Head of caudate nucleus (tissue), 42 donors: ENCODE measurements at regions not wholly inside any gene's neighbourhood (a gene's known extent, or its start where the extent isn't known, plus 50 kb on each side); places are given as distances from the start of the nearest gene placed in this dataset.
"Not testable (repeated sequence)": the region's sequence is repeated elsewhere in the genome, so short reads cannot be mapped to it uniquely, and the experiment has no call there.

Experiments
- DNase-seq, 42 donors: peaks; one replicate each; pipeline versions ENCODE4 v3.0.0 to v3.0.0-alpha.2; 2020 to 2021; ENCODE audit warnings: mixed read lengths in 7 of 42
- intact Hi-C: fragments of 100-400 bp; cut with DNase I; formaldehyde crosslinking; loops from one replicate; pipeline ENCODE4 v1.15.0; 2022

- no peak for DNase-seq
- intact Hi-C loops: no loop called here
Measured at GRCh38 chr5:29161399-29162291, 2031.8 kb upstream of the CDH6 start.

DNA sequence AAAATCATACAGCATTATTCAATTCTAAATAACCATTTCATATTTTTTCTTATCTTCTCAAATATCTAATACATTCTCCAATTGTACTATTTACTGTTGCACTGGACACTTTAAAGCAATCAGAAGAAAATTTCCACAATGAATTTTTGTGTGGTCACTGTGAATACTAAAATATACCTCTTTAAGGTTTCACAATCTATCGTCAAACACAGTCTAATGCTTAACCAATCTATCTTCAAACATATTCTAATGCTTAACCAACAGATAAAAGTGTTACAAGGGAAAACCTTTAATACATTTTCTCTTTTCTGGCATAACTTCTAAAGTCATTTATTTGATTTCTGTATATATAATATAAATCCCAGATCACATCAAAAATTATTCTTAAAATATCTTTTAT is 2035.5 kb upstream of the CDH6 start:
- DNase-seq: no peak
- intact Hi-C loops: no loop called here

GRCh38 chr5:29150840-29151239 is 2042.6 kb upstream of the CDH6 start:
- intact Hi-C loops: no loop called here
- no peak for DNase-seq

DNA sequence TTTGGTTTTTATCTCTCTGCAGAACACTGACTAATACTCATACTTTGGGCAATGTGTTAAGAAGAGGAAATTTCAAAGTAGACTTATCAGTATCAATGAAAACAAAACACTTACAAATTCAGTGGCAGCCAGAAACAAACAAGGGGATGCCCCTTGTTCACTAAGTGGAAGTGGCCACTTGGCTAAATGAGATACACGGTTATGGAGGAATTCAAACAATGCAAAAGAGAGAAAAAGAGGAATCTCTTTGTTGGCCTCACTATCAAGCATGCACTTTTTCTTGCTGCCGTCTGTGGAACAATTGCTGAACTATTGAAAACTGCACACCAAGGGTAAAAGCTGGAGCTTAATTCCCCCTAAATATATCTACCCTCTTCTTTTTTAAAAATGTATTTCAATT is 2044.9 kb upstream of the CDH6 start:
- intact Hi-C loops: no loop called here

GRCh38 chr5:29148073-29148472 is 2045.4 kb upstream of the CDH6 start:
- intact Hi-C loops: no loop called here

More for the DNA sequence above, 2044.9 kb upstream of the CDH6 start:
- DNase-seq: no peak

GRCh38 chr5:29143266-29143665 is 2050.2 kb upstream of the CDH6 start:
- DNase-seq: no peak
- intact Hi-C loops: no loop called here

More at GRCh38 chr5:29148073-29148472, 2045.4 kb upstream of the CDH6 start:
- DNase-seq: no peak

DNA sequence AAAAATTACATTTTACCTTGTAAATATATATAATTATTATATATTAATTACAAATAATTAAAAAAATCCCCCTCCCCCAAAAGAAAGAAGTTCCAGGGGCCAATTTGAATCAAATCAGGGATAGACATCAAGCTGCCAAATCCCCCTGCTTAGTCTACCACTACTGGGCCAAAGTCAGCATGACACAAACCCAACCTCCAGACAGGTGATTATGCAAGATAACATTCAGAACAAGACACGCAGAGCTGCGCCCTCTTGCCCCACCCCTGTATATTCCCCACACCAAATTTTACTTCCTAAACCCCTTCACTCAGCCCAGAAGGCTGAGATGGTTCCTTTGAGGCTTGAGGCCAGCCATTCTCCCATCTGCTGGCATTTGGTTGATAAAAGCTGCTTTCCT is 2059.1 kb upstream of the CDH6 start:
- intact Hi-C loops: no loop called here
- no peak for DNase-seq

- no peak for DNase-seq
- intact Hi-C loops: no loop called here
Measured at GRCh38 chr5:29131285-29131684, 2062.2 kb upstream of the CDH6 start.

GRCh38 chr5:29130786-29131185 is 2062.7 kb upstream of the CDH6 start:
- DNase-seq: no peak
- intact Hi-C loops: no loop called here

- intact Hi-C loops: not testable (repeated sequence)
Measured at GRCh38 chr5:29127524-29128156, 2065.8 kb upstream of the CDH6 start.

GRCh38 chr5:29126462-29126861 is 2067.0 kb upstream of the CDH6 start:
- intact Hi-C loops: not testable (repeated sequence)

More at GRCh38 chr5:29127524-29128156, 2065.8 kb upstream of the CDH6 start:
- not testable (repeated sequence) for DNase-seq

DNA sequence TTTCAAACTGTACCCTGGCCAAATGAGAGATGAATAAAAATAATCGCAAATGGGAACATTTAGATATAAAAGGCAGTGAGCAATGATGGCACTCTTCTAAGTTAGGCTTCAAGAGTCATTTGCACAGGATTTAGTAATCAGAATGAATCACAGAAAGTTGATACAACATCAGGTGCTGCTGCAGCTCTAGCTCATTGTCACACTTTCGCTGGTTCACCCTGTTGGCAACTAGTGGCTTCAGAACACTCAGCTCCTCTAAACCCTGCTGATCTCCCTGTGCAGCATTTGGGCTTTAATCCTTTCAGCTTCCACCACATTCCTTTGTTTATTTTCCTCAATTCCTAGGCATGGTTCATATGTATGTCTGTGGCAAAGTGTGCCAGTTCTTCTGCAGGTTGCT is 2071.2 kb upstream of the CDH6 start:
- DNase-seq: no peak
- intact Hi-C loops: no loop called here

More at GRCh38 chr5:29126462-29126861, 2067.0 kb upstream of the CDH6 start:
- not testable (repeated sequence) for DNase-seq

DNA sequence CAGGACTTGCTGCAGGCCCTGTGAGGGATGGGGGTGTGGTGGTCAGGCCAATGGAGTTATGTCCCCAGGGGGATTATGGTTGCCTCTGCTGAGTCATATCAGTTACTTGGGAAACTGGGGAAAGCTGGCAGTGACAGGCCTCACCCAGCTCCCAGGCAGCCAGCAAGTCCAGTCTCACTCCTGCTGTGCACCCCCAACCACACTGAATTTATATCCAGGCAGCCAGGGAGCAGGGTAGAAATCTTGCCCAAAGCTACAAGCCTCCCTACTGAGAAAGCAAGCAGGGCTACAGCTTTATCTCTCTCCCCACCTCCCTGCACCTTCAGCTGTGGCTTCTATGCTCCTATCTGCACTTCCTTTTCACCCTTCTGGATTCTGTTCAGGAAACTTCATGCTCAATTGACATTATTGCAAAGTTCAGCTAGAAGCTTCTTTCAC is 2076.0 kb upstream of the CDH9 start:
- DNase-seq: no peak
- intact Hi-C loops: no loop called here

DNA sequence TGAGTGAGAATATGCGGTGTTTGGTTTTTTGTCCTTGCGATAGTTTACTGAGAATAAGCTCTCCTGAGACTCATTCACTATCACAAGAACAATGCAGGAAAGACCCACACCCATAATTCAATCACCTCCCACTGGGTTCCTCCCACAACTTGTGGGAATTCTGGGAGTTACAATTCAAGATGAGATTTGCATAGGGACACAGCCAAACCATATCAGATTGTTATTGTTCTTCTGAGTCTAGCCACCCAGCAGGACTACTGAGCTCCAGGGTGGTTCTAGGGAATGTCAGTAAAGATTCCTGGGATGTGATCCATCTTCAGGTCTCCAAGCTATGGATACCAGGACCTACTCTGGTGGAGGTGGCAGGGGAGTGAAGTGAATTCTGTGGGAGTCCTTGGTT is 2075.1 kb upstream of the CDH9 start:
- intact Hi-C loops: no loop called here
- no peak for DNase-seq

DNA sequence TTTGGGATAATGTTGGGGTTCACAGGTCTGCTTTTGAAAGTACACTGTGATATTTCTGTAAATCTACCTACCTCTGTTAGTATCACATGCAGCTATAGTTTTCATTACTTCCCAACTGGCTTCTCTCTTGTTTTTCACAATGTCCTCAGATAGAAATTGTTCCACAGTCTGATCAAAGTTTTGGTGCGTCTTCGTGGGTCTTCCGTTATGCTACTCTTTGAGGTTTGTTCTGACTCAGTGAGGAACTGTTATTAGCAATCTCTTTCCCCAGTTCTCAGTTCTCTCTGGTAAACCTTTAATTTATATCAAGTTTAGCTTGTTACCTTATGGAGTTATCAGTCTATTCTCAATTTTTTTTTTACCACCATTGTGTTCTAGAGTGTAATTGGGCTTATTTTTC is 2061.2 kb upstream of the CDH9 start:
- intact Hi-C loops: no loop called here
- DNase-seq: no peak

DNA sequence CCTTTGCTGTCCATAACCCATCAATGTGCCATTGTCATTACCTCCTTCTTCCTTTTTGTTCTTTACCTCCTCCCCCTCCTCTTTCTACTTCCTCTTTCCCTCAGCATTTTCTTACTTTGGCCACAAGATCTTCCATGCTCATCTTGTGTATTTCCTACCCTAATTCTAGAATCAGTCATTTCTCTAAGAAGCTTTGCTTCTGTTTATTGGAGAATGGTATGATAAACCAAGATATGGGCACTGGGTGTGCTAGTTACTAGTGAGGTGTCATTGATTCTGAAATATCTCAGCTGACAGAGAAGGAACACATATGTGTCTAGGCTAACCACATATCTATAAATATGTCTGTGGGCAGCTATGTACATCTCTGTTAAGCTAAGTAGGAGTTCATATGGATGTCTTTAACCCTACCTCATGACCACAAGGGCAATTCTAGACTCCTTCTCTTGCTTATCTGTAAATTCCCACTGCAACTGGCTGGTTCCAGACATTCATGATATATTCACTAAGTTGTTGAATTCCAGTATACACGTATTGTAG is 2051.3 kb upstream of the CDH9 start:
- DNase-seq: no peak
- intact Hi-C loops: no loop called here

GRCh38 chr5:29085142-29085541 is 2046.8 kb upstream of the CDH9 start:
- intact Hi-C loops: no loop called here
- DNase-seq: no peak

DNA sequence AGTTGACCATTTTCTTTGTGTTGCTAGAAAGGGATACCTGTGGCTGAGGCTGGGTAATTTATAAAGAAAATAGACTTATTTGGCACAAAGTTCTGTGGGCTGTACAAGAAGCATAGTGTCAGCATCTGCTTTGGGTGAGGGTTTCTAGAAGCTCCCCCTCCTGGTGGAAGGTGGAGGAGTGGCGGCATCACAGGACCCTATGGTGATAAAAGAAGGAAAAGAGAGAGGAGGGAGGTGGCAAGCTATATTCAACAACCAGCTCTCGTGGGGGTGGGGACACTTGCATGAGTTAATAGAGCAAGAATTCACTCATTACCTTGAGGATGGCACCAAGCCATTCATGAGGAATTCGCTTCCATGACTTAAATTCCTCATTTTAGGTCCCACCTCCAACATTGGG is 2041.4 kb upstream of the CDH9 start:
- intact Hi-C loops: no loop called here
- DNase-seq: no peak

- intact Hi-C loops: no loop called here
Measured at GRCh38 chr5:29077451-29077850, 2039.1 kb upstream of the CDH9 start.

DNA sequence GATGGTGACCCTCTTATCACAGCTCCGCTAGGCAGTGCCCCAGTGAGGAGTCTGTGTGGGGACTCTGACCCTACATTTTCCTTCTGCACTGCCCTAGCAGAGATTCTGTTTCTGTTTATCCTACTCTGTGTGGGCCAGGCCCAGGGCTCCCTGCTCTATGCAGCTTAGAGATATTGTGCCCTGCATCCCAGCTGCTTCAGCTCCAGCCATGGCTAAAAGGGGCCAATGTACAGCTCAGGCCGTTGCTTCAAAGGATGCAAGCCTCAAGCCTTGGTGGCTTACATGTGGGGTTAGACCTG is 2030.7 kb upstream of the CDH9 start:
- no peak for DNase-seq
- intact Hi-C loops: no loop called here

More at GRCh38 chr5:29077451-29077850, 2039.1 kb upstream of the CDH9 start:
- no peak for DNase-seq
